GM19025 (cell line): ENCODE measurements at regions not wholly inside any gene's neighbourhood (a gene's known extent, or its start where the extent isn't known, plus 50 kb on each side); places are given as distances from the start of the nearest gene placed in this dataset.
"Not testable (repeated sequence)": the region's sequence is repeated elsewhere in the genome, so short reads cannot be mapped to it uniquely, and the experiment has no call there.

ENCODE experiments used
- ATAC-seq: cut with Tn5 transposase; IDR thresholded peaks from one replicate; pipeline ENCODE4 v1.9.1; 2021; ENCODE audit warnings: mild to moderate bottlenecking, low read depth, moderate library complexity; ENCODE audit not compliant: unreplicated experiment

DNA sequence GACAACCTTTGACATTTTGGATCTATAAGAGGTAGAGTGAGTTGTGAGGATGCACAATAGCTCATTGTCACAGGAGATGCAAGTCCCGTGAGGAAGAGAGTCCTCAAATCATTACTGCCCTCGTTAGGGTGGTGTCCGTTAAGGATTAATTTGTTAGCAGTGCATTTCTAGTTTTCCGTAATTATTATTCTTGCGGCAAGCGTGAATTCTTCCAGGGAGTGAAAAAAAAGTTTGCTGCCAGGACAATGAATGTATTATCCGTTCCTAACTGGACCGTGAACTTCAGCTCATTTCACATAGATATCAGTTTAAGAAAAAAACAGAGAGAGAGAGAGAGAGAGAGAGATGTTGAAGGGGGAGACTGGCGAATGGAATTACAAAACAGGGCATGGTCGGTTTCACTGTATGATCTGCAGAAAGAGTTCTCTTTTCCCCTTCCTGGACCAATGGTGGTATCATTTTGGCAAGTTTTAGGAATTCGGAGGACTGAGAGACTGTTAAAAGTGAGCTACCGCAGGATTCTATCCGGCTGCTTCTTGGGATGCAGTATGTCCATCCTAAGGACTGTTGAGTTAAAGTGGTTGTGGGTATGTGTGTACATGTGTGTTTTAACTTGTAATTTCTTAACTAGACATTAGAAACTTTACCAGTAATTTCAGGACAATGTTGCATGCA is 216.0 kb upstream of the NFIA start:
- ATAC-seq: no peak

DNA sequence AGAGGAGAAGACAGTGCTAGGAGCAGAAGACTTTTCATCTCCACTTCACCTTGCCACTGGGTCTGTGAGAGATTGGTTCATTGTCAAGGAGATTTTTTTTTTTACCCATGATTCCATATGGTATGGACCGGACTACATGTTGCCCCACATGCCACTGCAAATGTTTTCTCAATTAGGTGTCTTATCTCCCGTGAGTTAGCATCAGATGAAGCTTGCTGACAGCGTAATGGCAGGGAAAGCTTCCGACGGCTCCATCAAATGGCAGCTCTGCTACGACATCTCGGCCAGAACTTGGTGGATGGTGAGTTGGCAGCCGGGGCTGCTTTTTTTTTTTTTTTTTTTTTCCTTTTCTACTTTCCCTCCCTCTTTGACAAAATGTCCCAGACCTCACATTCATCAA is 217.2 kb upstream of the NFIA start:
- ATAC-seq: no peak

DNA sequence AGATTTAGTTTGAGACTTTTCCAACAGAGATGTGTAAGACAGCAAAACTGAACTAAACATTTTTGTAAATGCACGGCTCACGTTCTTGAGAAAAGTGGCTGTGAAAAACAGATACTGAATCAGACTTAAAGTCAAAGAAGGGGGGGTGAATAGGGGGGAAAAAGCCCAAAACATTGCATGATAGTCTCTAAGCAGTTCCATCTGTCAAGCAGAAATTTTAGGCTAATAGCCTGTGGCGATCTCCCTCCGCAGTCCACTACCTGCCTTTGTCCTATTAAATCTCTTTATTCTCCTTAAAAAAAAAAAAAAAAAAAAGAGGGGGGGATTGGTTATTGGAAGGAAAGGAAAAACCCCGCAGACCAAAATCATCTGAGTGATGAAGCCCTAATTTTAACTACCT is 217.6 kb upstream of the NFIA start:
- no peak for ATAC-seq

DNA sequence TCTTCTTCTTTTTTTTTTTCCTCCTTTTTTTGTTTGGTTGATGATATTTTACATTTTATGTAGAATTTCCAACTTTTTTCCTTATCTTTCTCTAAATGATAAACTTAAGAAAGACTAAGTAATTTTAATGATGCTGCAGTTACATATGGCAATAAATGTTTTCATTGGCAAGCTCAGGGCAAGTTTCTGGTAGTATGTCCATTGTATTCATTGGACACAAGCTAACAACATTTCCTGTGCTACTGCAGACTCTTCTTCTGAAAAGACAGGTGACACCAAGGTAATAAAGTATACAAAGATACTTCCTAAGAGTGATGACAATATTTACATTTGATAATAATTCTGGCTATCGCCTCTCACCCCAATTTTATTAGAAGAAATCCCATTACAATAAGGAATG is 219.2 kb upstream of the NFIA start:
- no peak for ATAC-seq

DNA sequence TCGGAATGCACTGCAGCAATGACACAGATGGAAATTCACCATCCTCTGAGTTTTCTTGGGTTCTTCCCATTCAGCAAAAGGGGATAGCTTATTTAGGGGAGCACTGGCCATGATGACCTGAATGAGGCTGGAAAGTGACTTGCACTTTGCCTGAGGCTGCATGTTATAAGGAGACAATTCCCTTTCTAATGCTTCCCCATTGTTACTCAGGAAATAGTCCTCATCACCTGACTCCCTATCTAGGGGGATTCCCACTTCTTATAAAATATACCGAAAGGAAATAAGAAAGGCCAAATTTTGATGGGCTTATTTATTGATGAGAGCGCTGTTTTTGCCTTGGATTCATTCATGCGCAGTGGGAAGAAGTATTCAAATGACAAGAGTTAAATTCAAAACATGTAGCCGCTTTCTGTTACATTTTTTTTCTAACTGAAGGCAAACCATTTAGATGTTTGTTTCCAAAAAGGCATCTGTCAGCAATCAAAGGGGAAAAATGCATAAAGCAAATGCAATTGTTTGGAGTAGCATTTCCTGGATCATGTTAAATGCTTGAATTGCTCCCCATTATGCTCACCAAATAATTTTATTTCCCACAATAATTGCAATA is 220.3 kb upstream of the NFIA start:
- no peak for ATAC-seq

DNA sequence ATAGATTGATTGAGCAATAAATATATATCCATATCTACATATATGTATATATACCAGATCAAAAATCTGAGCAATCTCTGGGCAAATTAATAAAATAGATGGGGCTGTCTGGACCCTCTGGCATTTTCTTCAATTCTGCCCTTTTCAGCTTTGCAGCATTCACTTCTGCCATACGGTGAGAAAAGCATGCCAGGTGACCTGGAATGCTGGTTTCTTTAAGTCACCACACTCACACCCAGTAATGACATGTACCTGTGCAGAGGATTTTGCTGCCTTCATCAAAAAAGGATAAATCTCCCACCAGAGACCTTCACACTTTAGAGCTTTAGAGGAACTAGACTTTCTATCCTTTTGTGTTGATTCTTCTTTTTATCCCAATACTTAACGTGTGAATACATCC is 223.2 kb upstream of the NFIA start:
- ATAC-seq: no peak

DNA sequence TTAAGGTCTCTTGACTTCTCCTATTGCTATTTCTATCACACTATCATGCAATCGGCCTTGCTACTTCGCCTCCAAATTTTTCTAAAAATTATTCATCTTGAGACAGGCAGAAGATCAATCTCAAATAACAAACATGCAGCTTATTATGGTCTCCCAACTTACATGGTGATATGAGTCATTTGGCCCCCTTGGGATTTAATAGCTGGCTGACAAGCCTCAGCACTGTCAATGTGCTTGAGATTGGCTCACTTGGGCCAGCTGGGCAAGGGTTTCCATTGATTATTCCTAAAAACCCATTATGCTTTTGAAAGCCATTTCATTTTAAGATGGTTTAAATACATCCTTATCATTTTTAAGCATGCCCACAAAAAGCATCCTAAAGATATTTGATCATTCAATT is 224.5 kb upstream of the NFIA start:
- ATAC-seq: no peak

DNA sequence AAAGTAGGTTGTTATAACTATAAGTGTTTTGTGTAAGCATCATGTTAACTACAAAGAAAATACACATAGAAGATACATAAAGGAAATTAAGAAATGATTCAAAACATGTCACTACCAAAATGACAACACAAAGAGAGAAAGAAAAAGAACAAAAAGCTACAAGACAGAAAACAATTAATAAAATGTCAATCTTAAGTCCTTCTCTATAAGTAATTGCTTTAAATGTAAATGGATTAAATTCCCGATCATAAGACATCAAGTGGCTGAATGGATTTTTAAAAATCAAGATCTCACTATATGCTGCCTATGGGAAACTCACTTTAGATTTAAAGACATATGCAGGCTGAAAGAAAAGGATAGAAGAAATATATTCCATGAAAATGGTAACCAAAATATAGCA is 232.3 kb upstream of the NFIA start:
- no peak for ATAC-seq

DNA sequence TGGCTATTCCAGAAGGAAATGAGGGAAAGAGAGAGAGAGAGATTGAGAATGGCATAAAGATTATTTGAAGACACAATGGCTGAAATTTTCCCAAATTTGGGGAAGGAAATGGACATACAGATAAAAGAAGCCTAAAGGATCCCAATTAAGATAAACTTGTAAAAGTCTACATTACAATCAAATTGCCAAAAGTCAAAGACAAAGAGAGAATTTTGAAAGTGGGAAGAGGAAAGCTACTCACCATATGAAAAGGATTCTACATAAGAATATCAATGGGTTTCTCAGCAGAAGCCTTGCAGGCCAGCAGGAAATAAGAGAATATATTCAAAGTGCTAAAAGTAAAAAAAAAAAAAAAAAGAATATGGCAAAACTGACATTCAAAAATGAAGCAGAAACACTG is 233.0 kb upstream of the NFIA start:
- no peak for ATAC-seq

DNA sequence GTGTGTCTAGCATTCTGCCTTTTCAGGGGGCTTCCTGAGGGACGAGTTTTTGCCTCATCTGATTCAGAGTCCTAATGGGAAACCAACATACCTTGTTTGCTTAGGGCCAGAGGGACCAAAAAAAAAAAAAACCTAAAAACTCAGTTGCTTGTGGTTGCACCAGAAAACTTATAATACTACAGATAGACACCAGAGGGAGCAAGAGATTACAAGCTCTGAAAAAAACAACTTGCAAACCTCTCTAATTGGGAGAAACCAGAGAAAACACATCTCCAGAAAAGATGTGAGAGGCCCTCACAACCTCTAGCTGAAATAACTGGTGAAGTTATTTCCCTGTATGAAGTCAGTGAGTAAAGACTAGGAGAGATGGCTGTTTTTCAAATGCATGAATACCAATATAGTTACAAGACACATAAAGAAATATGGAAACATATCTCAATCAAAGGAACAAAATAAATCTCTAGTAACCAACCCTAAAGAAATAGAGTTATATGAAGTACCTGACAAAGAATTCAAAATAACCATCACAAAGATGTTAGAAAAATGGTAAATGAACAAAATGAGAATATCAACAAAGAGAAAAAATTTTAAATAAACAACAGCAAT is 233.7 kb upstream of the NFIA start:
- ATAC-seq: no peak

DNA sequence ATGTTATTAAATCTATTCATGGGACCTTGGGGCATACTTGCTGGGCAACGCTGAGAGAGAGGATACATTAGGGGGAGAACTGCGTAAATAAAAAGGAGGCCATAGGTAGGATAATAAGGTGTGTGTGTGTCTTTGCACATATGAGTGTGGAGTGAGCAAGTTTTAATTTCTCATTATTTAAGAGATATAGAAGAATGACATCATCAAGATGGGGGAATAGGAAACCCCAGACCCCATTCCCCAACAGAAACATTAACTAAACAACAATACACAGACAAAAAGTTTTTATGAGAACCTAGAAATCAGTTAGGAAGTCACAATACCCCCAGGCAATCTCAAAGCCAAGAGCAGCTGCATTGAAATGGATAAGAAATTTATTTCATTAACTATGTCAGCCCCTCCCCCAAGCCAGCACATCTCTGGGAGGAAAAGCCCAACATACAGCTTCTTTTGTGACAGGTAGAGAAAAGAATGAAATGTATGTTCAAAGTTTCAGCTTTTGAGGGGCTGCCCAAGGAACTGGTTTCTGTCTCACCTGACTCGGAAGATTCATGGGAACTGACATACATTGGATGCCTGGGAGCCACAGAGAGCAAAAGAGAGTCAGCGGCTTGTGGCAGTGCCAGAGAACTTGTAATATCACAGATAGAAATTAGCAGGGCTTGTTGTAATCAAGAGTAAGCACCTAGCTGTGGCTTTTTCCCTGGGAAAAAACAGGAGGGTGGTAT is 234.3 kb upstream of the NFIA start:
- ATAC-seq: no peak

DNA sequence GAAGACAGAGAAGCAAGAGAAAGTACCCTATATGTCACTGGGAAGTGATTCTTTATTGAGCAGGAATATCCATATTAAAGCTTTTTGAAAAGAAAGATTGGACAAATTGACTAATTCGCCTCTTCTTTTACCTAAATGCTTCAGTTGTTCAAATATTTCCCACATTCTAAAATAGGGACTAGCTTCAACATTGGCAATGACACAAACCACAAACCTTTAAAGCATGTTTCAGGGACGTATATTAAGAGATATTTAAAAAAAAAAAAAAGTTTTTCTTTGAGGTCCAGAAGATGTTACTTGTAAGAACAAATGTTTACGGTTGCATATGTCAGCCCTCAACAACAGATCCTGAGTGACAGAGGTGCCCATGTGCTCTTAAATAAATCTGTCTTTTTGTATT is 235.0 kb upstream of the NFIA start:
- ATAC-seq: no peak

DNA sequence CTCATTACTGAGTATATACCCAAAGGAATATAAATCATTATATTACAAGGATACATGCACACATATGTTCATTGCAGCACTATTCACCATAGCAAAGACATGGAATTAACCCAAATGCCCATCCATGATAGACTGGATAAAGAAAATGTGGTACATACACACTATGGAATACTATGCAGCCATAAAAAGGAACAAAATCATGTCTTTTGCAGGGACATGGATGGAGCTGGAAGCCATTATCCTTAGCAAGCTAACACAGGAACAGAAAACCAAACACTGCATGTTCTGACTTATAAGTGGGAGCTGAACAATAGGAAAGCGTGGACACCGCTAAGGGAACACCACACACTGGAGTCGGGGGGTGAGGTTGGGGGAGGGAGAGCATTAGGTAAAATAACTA is 236.7 kb upstream of the NFIA start:
- ATAC-seq: not testable (repeated sequence)

DNA sequence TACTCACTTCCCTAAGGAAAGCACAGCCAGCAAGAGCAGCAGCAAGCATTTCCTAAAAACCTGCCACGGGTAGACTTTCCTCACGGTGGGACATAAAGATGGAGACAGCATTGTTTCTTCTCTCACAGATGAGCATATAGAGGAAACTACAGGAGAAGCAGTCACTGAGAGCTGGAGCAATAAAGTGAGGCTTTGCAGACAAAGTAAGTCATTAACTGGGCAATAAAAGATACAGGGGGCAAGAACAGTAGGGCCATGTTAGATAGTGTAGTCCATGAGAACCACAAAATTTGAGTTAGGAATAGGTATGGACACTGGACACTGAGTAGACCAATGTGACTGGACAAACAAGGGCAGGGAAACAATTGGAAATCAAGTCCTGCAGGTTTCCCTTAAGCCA is 240.1 kb upstream of the NFIA start:
- no peak for ATAC-seq

DNA sequence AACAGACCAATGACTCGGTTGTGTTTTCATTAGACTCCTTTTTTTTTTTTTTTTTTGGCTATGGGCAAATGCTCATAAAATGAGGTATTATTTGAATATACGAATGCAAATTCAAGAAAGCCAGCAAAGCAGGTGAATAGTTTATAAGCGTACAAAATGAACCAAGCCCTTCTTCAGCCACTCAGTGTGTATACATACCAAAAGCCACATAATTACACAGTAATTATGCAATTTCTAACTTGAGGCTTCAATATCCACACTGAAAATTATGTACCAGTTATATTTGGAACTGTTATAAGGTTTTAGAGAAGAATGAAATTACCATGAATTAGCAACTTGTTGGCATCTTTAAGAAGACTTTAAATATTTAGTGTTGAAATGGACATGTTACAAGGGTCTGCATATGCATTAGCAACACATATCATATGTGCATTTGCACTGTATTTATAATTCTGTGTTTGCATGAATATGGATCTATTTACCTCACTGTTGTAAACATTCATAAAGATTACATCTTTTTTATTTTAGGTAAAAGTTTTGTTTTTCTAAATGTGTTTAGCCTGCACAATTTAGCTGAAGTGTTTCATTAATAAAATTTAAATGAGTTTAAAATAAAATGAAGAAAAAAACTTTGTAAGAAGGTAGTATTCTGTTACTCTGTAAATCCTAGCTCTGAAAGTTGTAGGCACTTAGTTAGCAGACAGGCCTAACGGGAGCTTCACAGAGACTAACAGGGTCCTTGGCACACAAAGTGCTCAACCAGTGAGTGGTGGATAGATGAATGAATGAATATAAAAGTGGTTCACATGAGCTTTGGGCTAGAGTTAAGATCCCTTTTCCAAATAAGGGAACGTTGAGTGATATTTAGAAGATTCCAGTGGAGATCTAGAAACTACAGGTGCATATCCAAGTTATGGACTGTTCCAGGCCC is 241.0 kb upstream of the NFIA start:
- no peak for ATAC-seq

DNA sequence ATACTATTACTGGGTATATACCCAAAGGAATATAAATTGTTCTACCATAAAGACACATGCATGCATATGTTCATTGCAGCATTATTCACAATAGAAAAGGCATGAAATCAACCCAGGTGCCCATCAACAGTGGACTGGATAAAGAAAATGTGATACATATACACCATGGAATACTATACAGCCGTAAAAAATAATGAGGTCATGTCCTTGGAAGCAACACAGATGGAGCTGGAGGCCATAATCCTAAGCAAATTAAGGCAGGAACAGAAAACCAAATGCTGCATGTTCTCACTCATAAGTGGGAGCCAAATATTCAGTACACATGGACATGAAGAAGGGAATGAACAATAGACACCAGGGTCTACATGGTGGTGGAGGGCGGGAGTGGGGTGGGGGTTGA is 241.9 kb upstream of the NFIA start:
- not testable (repeated sequence) for ATAC-seq

DNA sequence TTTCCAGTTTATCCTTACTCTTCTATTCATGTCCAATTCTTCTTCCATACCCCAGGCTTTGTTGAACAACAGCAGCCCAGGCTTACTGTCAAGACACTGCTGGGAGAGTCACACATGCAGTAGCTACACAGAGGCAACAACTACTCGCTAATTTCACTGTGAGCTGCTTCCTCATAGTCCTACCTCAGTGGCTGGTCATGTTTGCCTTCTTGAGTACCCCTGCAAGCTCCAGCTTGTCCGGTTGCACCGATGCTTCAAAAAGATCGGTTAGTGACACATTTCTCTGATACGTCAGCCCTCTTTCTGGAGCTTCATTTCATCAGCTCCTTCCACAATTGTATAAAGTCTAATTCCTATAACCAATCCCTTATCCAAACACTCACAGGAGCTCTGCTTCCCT is 246.7 kb upstream of the NFIA start:
- no peak for ATAC-seq

DNA sequence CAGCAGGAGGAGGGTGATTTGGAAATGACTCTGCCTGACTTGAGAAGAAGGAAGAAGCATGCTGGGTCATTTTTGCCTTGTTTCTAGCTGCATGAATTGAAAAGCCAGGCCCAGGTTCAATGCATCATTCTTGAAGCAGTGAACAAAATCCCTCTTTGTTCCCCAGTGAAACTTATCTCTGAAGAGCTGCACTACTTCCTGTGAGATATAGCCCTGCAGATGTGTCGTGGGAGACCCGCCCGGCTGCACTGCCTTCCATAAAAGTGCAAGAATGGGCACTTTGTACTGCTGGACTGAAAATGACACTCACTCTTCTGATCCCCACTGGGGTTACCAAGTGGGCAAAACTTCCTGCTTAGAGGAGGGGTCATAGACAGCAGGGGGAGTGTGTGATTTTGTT is 249.2 kb upstream of the NFIA start:
- no peak for ATAC-seq

DNA sequence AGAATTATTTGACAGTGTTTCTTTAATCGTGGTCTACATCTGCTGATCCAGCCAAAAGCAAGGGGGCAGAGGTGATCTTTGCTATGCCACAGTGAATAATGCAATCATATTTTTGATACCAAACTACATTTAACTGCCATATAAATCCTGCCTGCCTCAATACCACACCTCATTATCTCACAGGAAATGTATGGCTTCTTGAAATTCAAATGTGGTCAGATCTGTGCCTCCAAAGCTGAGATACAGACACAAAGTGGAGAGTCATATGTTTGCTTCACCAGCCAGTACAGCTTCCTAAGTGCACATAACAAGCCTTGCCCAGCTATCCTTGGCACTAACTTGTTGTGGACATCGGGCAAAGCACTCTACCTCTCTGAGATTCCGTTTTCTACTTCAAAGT is 250.0 kb upstream of the NFIA start:
- ATAC-seq: no peak

DNA sequence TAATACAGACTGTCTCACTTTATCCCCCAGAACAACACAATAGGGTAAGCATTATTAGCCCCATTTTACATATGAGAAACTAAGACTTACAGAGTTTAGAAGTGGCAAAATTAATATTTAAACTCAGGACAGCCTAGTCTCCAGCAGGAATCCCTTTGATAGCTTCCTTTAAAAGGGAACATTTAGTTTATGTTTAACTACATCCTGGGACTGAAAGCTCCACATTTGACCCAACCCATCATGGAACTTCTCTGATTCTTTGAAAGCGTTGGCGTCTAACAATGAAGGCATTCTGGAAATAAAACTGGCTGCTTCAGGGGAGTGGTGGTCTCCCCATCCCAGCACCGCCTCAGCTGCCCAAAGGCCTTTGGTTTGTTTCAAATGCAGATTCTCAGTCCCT is 250.6 kb upstream of the NFIA start:
- no peak for ATAC-seq

DNA sequence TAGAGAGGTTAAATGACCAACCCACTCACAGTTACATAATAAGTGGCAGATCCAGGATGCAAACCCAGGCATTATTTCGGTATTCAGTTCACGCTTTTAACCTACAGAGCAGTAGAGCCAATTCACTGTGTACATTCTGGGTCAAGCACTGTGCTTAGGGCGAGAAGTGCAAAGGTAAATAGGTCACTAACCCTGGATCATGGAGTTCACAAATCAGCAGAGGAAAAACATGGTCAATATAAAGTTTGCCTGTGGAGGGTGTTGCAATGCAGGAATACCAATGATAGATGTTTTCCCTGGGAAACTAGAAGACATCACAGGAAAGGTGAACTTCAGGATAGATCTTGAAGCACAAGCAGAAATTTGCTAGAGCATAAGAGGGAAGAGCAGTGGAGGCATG is 253.4 kb upstream of the NFIA start:
- no peak for ATAC-seq
